Vagina (tissue), 2 donors: ENCODE measurements at regions not wholly inside any gene's neighbourhood (a gene's known extent, or its start where the extent isn't known, plus 50 kb on each side); places are given as distances from the start of the nearest gene placed in this dataset.

Experiments used
- CTCF ChIP-seq, 3 experiments: fragments of 450-650 bp in 2 of 3; fragments of 200-600 bp in 1 of 3; sonication (generic) in 1 of 3; IDR thresholded peaks; one replicate each; pipeline ENCODE4 v1.5.1; 2017 to 2019; ENCODE audit warnings: antibody characterized with exemption in 3 of 3, mild to moderate bottlenecking in 2 of 3, moderate library complexity in 2 of 3
- POLR2A ChIP-seq, 2 donors: fragments of 450-650 bp; IDR thresholded peaks; one replicate each; pipeline ENCODE4 v1.6.1; 2017; ENCODE audit warnings: antibody characterized with exemption in 2 of 2, mild to moderate bottlenecking in 2 of 2, moderate library complexity in 2 of 2
- POLR2AphosphoS5 ChIP-seq, 2 donors: sonication (generic); formaldehyde crosslinking; IDR thresholded peaks; one replicate each; pipeline ENCODE4 v1.9.0; 2017; ENCODE audit warnings: antibody characterized with exemption in 2 of 2, mild to moderate bottlenecking in 2 of 2, low read depth in 1 of 2; ENCODE audit not compliant: insufficient read depth in 1 of 2

- TF ChIP-seq CTCF (IDR thresholded peaks at IDR 0.05) (no peak), POLR2AphosphoS5 (IDR thresholded peaks at IDR 0.05; ENCODE audit: insufficient read depth in 1 of 2, low read depth in 1 of 2) (no peak), POLR2A (IDR thresholded peaks at IDR 0.05) (no peak)
Observed at GRCh38 chr7:94054130-94054529, 50.0 kb upstream of the BET1 start.
